GM19351 (cell line): ENCODE measurements at regions not wholly inside any gene's neighbourhood (a gene's known extent, or its start where the extent isn't known, plus 50 kb on each side); places are given as distances from the start of the nearest gene placed in this dataset.

ENCODE experiments used
- ATAC-seq: cut with Tn5 transposase; IDR thresholded peaks from one replicate; pipeline ENCODE4 v1.9.1; 2021; ENCODE audit warnings: mild to moderate bottlenecking, moderate library complexity; ENCODE audit not compliant: unreplicated experiment

- no peak for ATAC-seq
These were observed 865.4 kb downstream of the CCSER2 start for GRCh38 chr10:85193796-85194195.

DNA sequence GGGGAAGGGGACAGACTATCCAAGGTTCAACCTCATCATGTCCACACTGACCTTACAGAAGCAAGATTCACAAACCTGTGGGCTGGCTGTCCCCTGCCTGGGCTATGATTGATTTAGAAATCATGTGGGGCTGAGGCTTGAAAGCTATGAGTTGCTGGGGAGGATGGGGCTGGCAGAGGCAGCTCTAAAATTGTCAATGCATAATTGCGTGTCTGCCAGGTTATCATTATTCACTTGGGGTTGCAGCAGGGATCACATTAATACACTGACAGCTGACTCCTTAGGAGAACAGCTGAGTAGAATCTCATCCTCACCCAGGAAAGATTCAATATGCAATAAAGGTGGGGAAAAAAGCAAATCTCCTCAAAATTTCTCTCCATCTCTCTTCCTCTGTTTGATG, 866.3 kb downstream of the CCSER2 start:
- ATAC-seq: no peak

DNA sequence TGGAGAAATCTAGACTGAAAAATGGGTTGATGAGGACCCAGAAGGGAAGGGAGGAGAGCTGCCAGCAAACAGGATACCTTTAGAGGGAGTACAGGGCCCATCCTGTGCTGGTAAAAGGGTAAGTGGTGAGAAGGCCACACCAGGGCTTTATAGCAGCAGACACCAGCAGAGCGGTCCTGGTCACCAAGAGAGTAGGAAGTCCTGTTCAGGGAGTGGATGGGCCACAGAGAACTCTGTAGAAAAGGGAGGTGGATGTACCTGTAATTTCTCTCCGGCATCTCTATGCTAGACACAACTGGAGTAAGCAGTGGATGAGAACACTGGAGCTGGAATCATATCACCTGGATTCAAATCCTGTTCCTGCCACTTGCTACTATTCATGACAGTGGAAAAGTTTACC, 867.2 kb downstream of the CCSER2 start:
- no peak for ATAC-seq

DNA sequence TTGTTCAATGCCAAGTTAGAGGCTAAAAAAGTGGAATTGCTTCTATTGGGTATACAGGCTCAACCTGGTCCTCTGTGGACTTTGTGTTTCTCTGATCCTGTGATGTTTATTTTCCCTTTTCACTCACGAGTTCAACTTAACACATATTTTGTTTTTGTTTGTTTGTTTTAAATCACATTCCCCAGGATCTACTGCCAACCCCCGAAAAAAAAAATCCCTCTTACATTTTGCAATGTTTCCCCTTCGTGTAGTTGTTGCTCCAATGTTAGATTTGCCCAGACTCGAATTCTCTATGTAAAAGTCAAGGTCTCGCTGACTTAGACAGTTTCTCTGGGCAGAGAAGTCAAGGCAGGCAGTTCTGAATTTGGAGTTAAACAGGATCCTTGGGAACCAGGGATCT, 876.4 kb downstream of the CCSER2 start:
- ATAC-seq: no peak

- ATAC-seq: no peak
These were observed 884.1 kb downstream of the CCSER2 start for GRCh38 chr10:85212526-85212925.

GRCh38 chr10:85213493-85213892, 885.1 kb downstream of the CCSER2 start:
- no peak for ATAC-seq

DNA sequence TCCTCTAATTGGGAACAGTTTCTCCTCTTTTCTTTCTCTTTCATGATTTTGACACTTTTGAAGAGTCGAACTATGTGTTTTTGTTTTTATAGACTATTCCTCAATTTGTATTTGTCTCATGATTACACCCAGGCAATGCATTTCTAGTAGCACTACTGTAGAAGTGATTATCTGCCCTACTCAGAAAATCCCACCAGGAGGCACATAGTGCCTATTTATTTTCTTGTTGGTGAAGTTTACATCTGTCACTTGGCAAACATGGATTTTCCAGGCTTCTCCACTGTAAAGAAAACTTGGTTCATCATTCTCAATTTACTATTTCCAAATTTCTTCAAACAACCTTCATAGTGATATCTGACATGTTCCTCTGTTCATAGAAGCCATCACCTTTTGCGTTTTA, 893.9 kb downstream of the CCSER2 start:
- no peak for ATAC-seq

DNA sequence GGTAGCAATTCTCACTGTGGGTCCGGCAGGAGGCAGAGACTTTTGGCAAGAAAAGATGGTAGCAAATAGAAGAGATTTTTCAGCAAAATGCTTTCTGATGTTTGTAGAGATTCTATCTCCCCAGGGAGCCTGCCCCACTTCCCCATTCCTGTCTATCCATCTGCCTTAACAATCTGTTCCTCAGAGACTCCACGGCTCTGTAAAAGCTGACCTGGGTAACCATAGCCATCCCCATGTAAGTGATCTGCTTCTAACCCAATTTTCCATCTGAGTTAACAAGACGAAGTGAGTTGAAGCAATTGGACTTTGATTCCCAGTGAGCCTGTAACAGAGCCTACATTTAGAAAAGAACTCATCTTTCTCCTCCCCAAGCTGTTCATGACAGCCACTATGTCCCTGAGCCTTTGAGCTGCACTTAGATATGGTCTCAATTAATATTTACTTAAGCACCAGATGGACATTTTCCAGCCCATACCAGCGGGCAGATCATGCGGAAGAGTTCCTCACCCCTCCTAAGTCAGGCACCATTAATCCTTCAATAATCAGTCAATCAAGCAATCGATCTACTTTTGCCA, 896.1 kb downstream of the CCSER2 start:
- ATAC-seq: no peak

- ATAC-seq: no peak
These were observed 896.9 kb downstream of the CCSER2 start for GRCh38 chr10:85225311-85225710.

DNA sequence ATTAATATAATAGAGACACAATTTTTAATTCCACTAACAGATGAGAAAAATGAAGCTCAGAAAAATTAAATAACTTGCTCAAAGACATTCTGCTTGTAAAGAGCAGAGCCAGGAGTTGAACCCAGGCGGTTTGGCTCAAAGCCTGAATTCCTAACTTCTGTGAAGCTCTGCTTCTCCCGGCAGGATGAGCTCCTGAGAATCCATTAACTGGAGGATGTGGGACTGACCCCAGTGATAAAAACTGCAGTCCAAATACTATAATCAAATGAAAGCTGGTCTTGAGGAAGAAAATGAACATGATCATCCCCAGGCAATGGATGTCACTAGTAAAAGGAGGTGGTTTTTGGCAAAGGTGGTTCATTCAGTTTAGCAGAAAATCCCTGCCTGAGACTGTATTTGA, 898.2 kb downstream of the CCSER2 start:
- no peak for ATAC-seq

GRCh38 chr10:85228726-85229125, 900.3 kb downstream of the CCSER2 start:
- no peak for ATAC-seq

GRCh38 chr10:85231534-85232270, 903.3 kb downstream of the CCSER2 start:
- ATAC-seq: no peak

DNA sequence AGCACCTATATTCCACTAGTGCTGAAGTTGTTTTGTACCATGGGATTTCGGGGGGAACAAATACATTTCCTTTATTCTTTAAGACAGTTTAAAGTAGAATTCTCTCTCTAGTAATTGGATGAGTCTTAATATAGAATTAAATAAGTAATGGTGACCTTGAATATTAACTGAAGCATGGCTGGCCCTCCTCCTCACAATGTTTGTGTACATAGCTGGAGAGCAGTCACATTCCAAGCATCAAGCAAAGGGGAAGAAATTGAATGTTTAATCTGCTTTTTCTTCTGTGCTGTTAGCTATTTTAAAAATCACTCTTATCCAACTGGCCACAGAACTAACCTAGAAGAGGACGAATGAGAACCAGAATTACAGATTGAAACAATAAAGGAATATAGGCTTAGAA, 906.9 kb downstream of the CCSER2 start:
- ATAC-seq: no peak

DNA sequence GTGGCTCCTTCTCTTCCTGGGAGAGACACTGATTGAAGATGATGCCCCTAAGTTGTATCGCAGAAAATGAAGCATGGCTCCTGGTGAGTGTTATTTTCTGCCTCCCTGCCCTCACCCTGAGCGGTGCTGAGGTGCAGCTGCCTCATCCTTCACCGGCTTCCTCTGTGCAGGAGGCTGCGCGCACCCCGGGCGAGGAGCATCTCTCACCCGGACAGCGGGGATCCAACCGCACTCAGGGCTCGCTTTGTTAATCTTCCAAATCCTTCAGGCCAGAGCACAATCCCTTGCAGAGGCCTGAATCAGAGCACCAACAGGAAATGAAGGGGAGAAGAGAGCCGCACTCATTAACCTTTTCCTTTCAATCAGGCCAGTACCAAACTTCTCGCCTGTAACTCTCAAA, 910.3 kb downstream of the CCSER2 start:
- ATAC-seq: no peak

GRCh38 chr10:85250304-85250703, 921.9 kb downstream of the CCSER2 start:
- no peak for ATAC-seq

DNA sequence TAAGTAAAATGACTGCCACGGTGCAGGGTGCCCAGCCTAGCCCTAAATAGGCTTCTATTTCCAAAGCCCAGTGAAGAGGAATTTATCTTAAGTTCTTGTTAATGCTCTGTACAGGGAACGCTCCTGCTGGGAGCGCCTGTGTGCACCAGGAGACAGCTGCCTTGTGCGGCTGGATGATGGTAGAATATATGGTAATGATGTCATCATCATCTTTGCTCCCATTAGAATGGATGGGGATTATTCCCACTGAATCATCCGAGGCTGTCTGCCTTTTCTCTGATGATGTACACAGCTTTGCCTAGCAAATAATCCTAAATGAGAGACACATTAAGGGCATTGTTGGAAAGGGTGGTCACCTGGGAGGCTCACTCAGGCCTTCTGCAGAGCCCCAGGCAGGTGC, 928.1 kb downstream of the CCSER2 start:
- no peak for ATAC-seq

DNA sequence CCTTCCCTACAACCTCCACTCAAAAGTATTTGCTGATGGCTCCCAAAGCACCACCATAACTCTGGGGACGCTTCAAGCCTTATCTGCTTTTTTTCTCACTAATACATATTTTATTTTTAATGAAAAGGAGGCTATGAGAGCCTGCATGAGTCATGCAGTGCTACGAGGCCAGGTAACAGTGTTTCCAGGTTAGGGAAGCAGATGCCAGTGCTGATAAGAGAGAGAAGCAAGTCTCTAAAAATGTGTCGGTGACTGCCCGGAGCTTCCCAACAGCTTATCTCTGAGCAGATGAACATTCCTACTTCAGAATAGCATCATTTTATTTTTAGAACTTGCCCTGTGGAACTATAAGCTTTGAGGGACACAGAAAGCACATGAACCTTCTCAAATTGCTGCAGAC, 931.5 kb downstream of the CCSER2 start:
- no peak for ATAC-seq

GRCh38 chr10:85262992-85263391, 934.6 kb downstream of the CCSER2 start:
- ATAC-seq: no peak

DNA sequence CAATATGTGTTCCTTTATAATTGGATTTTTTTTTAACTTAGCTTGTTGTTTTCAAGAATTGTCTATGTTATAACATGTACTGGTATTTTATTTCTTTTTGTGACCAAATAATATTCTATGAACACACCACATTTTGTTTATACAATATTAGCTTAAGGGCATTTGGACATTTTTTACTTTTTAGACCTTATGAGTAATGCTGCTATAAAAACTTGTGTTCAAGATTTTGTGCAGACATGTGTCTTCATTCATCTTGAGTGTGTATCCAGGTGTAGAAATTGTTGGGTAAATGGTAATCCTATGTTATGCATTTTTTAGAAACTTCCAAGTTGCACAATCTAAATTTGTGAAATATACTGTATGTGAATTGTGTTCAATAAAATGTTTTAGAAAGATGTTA, 936.7 kb downstream of the CCSER2 start:
- no peak for ATAC-seq

DNA sequence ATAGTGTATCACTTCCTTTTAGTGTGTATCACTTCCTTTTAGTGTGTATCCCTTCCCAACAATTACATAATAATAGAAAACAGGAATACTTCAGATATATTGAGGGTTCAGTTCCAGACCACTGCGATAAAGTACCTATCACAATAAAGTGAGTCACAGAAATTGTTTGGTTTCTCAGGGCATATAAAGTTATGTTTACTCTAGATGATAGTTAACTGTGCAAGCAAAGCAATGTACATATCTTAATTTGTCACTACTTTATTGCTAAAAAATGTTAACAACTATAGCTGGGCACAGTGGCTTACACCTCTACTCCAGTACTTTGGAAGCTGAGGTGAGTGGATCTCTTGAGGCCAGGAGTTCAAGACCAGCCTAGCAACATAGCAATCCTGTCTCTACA, 938.4 kb downstream of the CCSER2 start:
- no peak for ATAC-seq

DNA sequence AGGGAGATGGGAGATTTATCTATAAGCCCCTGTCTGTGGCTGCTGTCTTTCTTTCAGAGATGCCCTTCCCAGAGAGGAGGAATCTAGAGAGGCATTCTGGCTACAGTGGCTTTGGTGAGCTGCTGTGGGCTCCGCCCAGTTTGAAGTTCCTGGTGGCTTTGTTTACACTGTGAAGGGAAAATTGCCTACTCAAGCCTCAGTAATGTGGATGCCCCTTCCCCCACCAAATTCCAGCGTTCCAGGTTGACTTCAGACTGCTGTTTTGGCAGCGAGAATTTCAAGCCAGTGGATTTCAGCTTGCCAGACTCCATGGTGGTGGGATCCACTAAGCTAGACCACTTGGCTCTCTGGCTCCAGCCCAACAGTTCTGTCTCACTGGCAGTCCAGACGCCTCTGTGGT, 951.6 kb downstream of the CCSER2 start:
- no peak for ATAC-seq

GRCh38 chr10:85284778-85285770, 956.7 kb downstream of the CCSER2 start:
- ATAC-seq: no peak
